ENCODE measurements at regions not wholly inside any gene's neighbourhood (a gene's known extent, or its start where the extent isn't known, plus 50 kb on each side); places are given as distances from the start of the nearest gene placed in this dataset.

- TF ChIP-seq HBP1 (CRISPR knock-in tag; IDR thresholded peaks at IDR 0.05; ENCODE audit: low read depth) (no peak), NFKBIZ (CRISPR knock-in tag; IDR thresholded peaks at IDR 0.05) (no peak), CREBL2 (CRISPR knock-in tag; IDR thresholded peaks at IDR 0.05; ENCODE audit: borderline replicate concordance) (no peak), ZNF761 (CRISPR knock-in tag; conservative IDR thresholded peaks at IDR 0.05) (no peak)
Measured at GRCh38 chr5:21581508-21581907, 1271.6 kb downstream of the CDH12 start (continued).

GRCh38 chr5:21574961-21575360 lies 1278.2 kb downstream of the CDH12 start:
- ChIA-PET CTCF (ENCODE audit: low intra/inter-chr PET ratio, low total read pairs) (no interaction called here), POLR2A (no interaction called here)
- ATAC-seq (no peak), DNase-seq (ENCODE audit: low spot score) (no peak), FAIRE-seq (no peak)
- no peak overlapping the region for H3K9ac ChIP-seq (ENCODE audit: insufficient read depth, low read depth, low read length)
- H3K79me2 ChIP-seq (ENCODE audit: insufficient read depth, low read length): no peaks in the 10 kb centered on the region
- in situ Hi-C loops (cut with HindIII; ENCODE audit: extremely low pct_ligation_motif_present, low pct_unique_long_range_greater_than_20kb): no loop called here
- no peaks in the 10 kb centered on the region for H3K9me3 ChIP-seq (ENCODE audit: low read length)
- no peak overlapping the region for H3K4me3 ChIP-seq (replicated peaks in 1 of 3; ENCODE audit: insufficient read depth in 1 of 3, low read depth in 2 of 3, low read length in 3 of 3)
- no peak overlapping the region for H3K4me2 ChIP-seq (ENCODE audit: low read depth, low read length)
- H3K4me1 ChIP-seq (ENCODE audit: insufficient read depth, low read length): no peaks in the 10 kb centered on the region
- intact Hi-C loops (cut with micrococcal nuclease; ENCODE audit: unreplicated experiment): no loop called here
- no peak overlapping the region for H3K27ac ChIP-seq (ENCODE audit: extremely low read length, insufficient read depth, low read length)
- H2AFZ ChIP-seq (ENCODE audit: low read length): no peak overlapping the region
- H4K20me1 ChIP-seq (ENCODE audit: insufficient read depth, low read length): no peaks in the 10 kb centered on the region
- no TSS peak for BruUV-seq (replicated peaks)
- no peaks in the 10 kb centered on the region for H3K36me3 ChIP-seq (replicated peaks in 1 of 2; ENCODE audit: control insufficient read depth in 1 of 2, insufficient read depth in 2 of 2, low read length in 2 of 2)
- WGBS (ENCODE audit: low lambda C conversion rate): 22% methylated on average over 4 of the region's 4 CpGs
- no peaks in the 10 kb centered on the region for H3K27me3 ChIP-seq (ENCODE audit: control insufficient read depth in 1 of 2, insufficient read depth in 2 of 2, low read length in 2 of 2)
- TF ChIP-seq ZNF580 (CRISPR knock-in tag; IDR thresholded peaks at IDR 0.05; ENCODE audit: borderline replicate concordance, low read depth) (no peak), FOXJ3 (CRISPR knock-in tag; IDR thresholded peaks at IDR 0.05; ENCODE audit: borderline replicate concordance) (no peak), RBFOX2 (IDR thresholded peaks at IDR 0.05; ENCODE audit: low read depth, low read length) (no peak), BORCS8-MEF2B (CRISPR knock-in tag; IDR thresholded peaks at IDR 0.05) (no peak), HES4 (CRISPR knock-in tag; IDR thresholded peaks at IDR 0.05; ENCODE audit: borderline replicate concordance) (no peak), CREBL2 (CRISPR knock-in tag; IDR thresholded peaks at IDR 0.05; ENCODE audit: borderline replicate concordance) (no peak), TFDP1 (CRISPR knock-in tag; IDR thresholded peaks at IDR 0.05; ENCODE audit: borderline replicate concordance) (no peak), ZNF724P (CRISPR knock-in tag; IDR thresholded peaks at IDR 0.05; ENCODE audit: borderline replicate concordance) (no peak), ZNF142 (CRISPR knock-in tag; IDR thresholded peaks at IDR 0.05) (no peak), E2F5 (CRISPR knock-in tag; conservative IDR thresholded peaks at IDR 0.05) (no peak), BHLHE40 (IDR thresholded peaks at IDR 0.05; ENCODE audit: low read length) (no peak)
